CD14-positive monocyte (primary cell): ENCODE measurements at regions not wholly inside any gene's neighbourhood (a gene's known extent, or its start where the extent isn't known, plus 50 kb on each side); places are given as distances from the start of the nearest gene placed in this dataset.

ENCODE experiments used
- DNase-seq, 3 donors: peaks; one replicate each; pipeline ENCODE4 v3.0.0-alpha.2; 2011 to 2022
- H2AFZ ChIP-seq: 2 replicates; pipeline ENCODE4 v1.6.0; 2012; ENCODE audit warnings: mild to moderate bottlenecking, low read depth, low read length, inconsistent platforms; ENCODE audit not compliant: insufficient read depth, poor library complexity, severe bottlenecking
- H3K27ac ChIP-seq, 2 donors: 1 replicate in 1 of 2; 2 replicates in 1 of 2; pipeline ENCODE4 v1.5.1; 2012 to 2013; ENCODE audit warnings: low read length in 2 of 2, control low read depth in 1 of 2, inconsistent platforms in 1 of 2, low read depth in 1 of 2, mild to moderate bottlenecking in 1 of 2
- H3K27me3 ChIP-seq, 2 donors: one replicate each; pipeline versions ENCODE4 v1.6.0 to v1.6.1; 2011 to 2013; ENCODE audit warnings: low read length in 2 of 2; ENCODE audit not compliant: control insufficient read depth in 2 of 2, insufficient read depth in 2 of 2
- H3K36me3 ChIP-seq, 2 donors: replicated peaks in 1 of 2; 1 replicate in 1 of 2; 2 replicates in 1 of 2; pipeline versions ENCODE4 v1.5.1 to v1.6.1; 2012 to 2013; ENCODE audit warnings: low read length in 2 of 2, control low read depth in 1 of 2, inconsistent platforms in 1 of 2, mild to moderate bottlenecking in 1 of 2; ENCODE audit not compliant: insufficient read depth in 2 of 2, control insufficient read depth in 1 of 2
- H3K4me1 ChIP-seq, 2 donors: 1 replicate in 1 of 2; 2 replicates in 1 of 2; pipeline versions ENCODE4 v1.5.1 to v1.6.1; 2012 to 2013; ENCODE audit warnings: low read length in 2 of 2, control low read depth in 1 of 2, inconsistent platforms in 1 of 2, mild to moderate bottlenecking in 1 of 2, moderate library complexity in 1 of 2; ENCODE audit not compliant: insufficient read depth in 2 of 2, control insufficient read depth in 1 of 2
- H3K4me2 ChIP-seq: replicated peaks from 2 replicates; pipeline ENCODE3; 2012; ENCODE audit warnings: low read length, moderate library complexity, mild to moderate bottlenecking; ENCODE audit not compliant: poor library complexity, severe bottlenecking; ENCODE audit errors: extremely low read depth
- H3K4me3 ChIP-seq, 3 experiments: fragments of 200-600 bp in 1 of 3; sonication (generic) in 1 of 3; replicated peaks in 1 of 3; 1 replicate in 2 of 3; 2 replicates in 1 of 3; pipeline ENCODE4 v1.5.1; 2011 to 2013; ENCODE audit warnings: low read length in 3 of 3, mild to moderate bottlenecking in 3 of 3, control low read depth in 2 of 3, low read depth in 2 of 3, inconsistent platforms in 1 of 3, moderate library complexity in 1 of 3
- H3K79me2 ChIP-seq: 2 replicates; pipeline ENCODE4 v1.6.0; 2012; ENCODE audit warnings: mild to moderate bottlenecking, control low read depth, inconsistent platforms, low read length, moderate library complexity; ENCODE audit not compliant: insufficient read depth
- H3K9ac ChIP-seq: 2 replicates; pipeline ENCODE4 v1.6.0; 2017; ENCODE audit warnings: low read length, mild to moderate bottlenecking; ENCODE audit not compliant: insufficient read depth, poor library complexity, severe bottlenecking
- H3K9me3 ChIP-seq, 2 donors: replicated peaks in 1 of 2; 1 replicate in 1 of 2; 2 replicates in 1 of 2; pipeline versions ENCODE4 v1.5.1 to v1.6.1; 2012 to 2013; ENCODE audit warnings: low read length in 2 of 2, control low read depth in 1 of 2; ENCODE audit not compliant: control insufficient read depth in 1 of 2, insufficient read depth in 1 of 2
- H4K20me1 ChIP-seq: 2 replicates; pipeline ENCODE4 v1.6.0; 2012; ENCODE audit warnings: mild to moderate bottlenecking, low read length, control low read depth, moderate library complexity; ENCODE audit not compliant: insufficient read depth
- H3K27ac Mint-ChIP-seq, 7 donors: one replicate each; pipeline ENCODE4 v1.8.0; 2020; ENCODE audit warnings: mild to moderate bottlenecking in 7 of 7, mixed read lengths in 7 of 7, moderate library complexity in 6 of 7, inconsistent platforms in 2 of 7
- H3K27me3 Mint-ChIP-seq, 3 donors: one replicate each; pipeline ENCODE4 v1.8.0; 2021 to 2022; ENCODE audit warnings: low read depth in 3 of 3, mild to moderate bottlenecking in 3 of 3, mixed read lengths in 3 of 3, moderate library complexity in 3 of 3, inconsistent platforms in 1 of 3
- H3K36me3 Mint-ChIP-seq, 2 donors: one replicate each; pipeline ENCODE4 v1.8.0; 2020; ENCODE audit warnings: mixed read lengths in 2 of 2, inconsistent platforms in 1 of 2, mild to moderate bottlenecking in 1 of 2
- H3K4me1 Mint-ChIP-seq: one replicate; pipeline ENCODE4 v1.8.0; 2020; ENCODE audit warnings: mild to moderate bottlenecking, mixed read lengths
- H3K4me3 Mint-ChIP-seq, 2 donors: one replicate each; pipeline ENCODE4 v1.8.0; 2020; ENCODE audit warnings: mild to moderate bottlenecking in 2 of 2, mixed read lengths in 2 of 2, moderate library complexity in 1 of 2
- H3K9me3 Mint-ChIP-seq, 7 donors: one replicate each; pipeline ENCODE4 v1.8.0; 2020 to 2022; ENCODE audit warnings: mixed read lengths in 7 of 7, mild to moderate bottlenecking in 6 of 7, moderate library complexity in 6 of 7, inconsistent platforms in 2 of 7
- WGBS: methylation state at CpG from one replicate; pipeline ENCODE4 v1.1.5; 2013; ENCODE audit warnings: missing lambda C conversion rate; ENCODE audit not compliant: insufficient coverage; 5-methylcytosine and 5-hydroxymethylcytosine counted together
- intact Hi-C, 2 donors: fragments of 100-400 bp; cut with micrococcal nuclease; formaldehyde crosslinking; loops; one replicate each; pipeline versions ENCODE4 v1.15.0 to v1.15.1; 2023
- TF ChIP-seq, protein P1 (sequence below): fragments of 200-600 bp; IDR thresholded peaks from one replicate; pipeline ENCODE4 v1.8.0; 2022; ENCODE audit warnings: antibody characterized with exemption, mild to moderate bottlenecking

DNA sequence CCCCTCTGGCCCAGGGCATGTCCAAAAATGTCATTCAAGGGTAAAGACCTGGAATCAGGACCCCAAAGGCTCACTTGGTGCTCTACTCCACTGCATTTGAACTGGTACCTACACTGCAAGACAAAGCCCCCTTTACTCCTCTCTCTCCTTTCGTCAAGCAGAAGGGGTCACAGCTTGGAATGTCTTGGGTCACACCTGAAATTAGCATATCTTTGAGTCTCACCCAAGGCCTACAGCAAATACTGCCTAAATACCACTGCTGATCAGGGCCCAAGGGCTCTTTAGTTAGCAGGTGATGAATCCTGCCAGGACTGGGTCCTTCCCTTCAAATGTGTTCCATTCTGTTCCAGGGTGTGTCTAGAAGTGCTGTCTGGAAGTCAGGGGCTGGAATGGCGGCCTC, 320.6 kb downstream of the SV2B start:
- Histone ChIP-seq H3K9ac (no peak overlapping the region), H3K4me2 (no peak overlapping the region), H3K27ac (no peak overlapping the region), H3K4me3 (no peak overlapping the region), H3K36me3 (no peaks in the 10 kb centered on the region), H3K27me3 (no peaks in the 10 kb centered on the region), H2AFZ (no peak overlapping the region), H3K9me3 (peaks cover 0 to 4% of the 10 kb centered on the region in 2 donors), H4K20me1 (no peaks in the 10 kb centered on the region), H3K4me1 (no peaks in the 10 kb centered on the region), H3K79me2 (no peaks in the 10 kb centered on the region)
- H3K4me3 Mint-ChIP-seq, result no peak overlapping the region
- DNase-seq, result no peak
- WGBS, result 88% methylated on average over 1 of the region's 2 CpGs
- H3K36me3 Mint-ChIP-seq, result no peaks in the 10 kb centered on the region
- peaks cover 0 to 10% (median 4%) of the 10 kb centered on the region in 7 donors for H3K9me3 Mint-ChIP-seq
- no peak overlapping the region for H3K27ac Mint-ChIP-seq
- TF ChIP-seq, protein P1, sequence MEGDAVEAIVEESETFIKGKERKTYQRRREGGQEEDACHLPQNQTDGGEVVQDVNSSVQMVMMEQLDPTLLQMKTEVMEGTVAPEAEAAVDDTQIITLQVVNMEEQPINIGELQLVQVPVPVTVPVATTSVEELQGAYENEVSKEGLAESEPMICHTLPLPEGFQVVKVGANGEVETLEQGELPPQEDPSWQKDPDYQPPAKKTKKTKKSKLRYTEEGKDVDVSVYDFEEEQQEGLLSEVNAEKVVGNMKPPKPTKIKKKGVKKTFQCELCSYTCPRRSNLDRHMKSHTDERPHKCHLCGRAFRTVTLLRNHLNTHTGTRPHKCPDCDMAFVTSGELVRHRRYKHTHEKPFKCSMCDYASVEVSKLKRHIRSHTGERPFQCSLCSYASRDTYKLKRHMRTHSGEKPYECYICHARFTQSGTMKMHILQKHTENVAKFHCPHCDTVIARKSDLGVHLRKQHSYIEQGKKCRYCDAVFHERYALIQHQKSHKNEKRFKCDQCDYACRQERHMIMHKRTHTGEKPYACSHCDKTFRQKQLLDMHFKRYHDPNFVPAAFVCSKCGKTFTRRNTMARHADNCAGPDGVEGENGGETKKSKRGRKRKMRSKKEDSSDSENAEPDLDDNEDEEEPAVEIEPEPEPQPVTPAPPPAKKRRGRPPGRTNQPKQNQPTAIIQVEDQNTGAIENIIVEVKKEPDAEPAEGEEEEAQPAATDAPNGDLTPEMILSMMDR, result no peak
- intact Hi-C loops, result loop anchor here in 1 of 2 donors (10.0 kb wide), 1 partner anchor 64 kb away; no protein-coding TSS in a partner anchor
- peaks cover 0 to 2% (median 2%) of the 10 kb centered on the region in 3 donors for H3K27me3 Mint-ChIP-seq
- no peaks in the 10 kb centered on the region for H3K4me1 Mint-ChIP-seq

DNA sequence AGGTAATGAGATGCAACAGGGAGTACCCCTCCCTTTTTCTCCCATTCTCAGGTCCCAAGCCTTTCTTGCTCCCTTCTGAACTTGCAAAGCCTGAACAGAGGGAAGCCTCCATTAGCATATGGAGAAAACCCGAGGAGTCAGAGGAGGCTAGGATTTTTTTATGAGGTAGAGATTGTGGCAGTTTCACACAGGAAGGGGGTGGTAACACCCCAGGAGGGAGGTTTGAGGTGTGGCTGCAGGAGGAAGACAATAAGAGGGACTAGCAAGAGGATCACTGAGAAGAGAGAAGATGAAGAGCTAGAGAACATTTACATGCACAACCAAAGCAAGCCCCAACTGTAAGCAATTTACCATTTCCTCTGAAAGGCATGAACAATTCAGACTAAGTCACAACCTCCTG, 322.7 kb downstream of the SV2B start:
- Histone ChIP-seq H3K4me2 (no peak overlapping the region), H3K4me1 (no peaks in the 10 kb centered on the region), H3K4me3 (no peak overlapping the region), H3K9ac (no peak overlapping the region), H3K9me3 (peaks cover 0 to 4% of the 10 kb centered on the region in 2 donors), H2AFZ (no peak overlapping the region), H3K27ac (no peak overlapping the region), H4K20me1 (no peaks in the 10 kb centered on the region), H3K27me3 (no peaks in the 10 kb centered on the region), H3K36me3 (no peaks in the 10 kb centered on the region), H3K79me2 (no peaks in the 10 kb centered on the region)
- no peak for DNase-seq
- 100% methylated on average over 1 of the region's 1 CpG for whole genome bisulfite sequencing
- H3K27me3 Mint-ChIP-seq, result peaks cover 0 to 3% (median 2%) of the 10 kb centered on the region in 3 donors
- TF ChIP-seq, protein P1, result no peak
- no peak overlapping the region for H3K27ac Mint-ChIP-seq
- intact Hi-C loops, result loop anchor here in 1 of 2 donors (10.0 kb wide), 1 partner anchor 62 kb away; no protein-coding TSS in a partner anchor
- no peaks in the 10 kb centered on the region for H3K36me3 Mint-ChIP-seq
- no peaks in the 10 kb centered on the region for H3K4me1 Mint-ChIP-seq
- H3K9me3 Mint-ChIP-seq, result peaks cover 0 to 10% (median 5%) of the 10 kb centered on the region in 7 donors
- no peak overlapping the region for H3K4me3 Mint-ChIP-seq
